SK-N-SH treated with all-trans-retinoic acid at 6 μM for 48 hours (cell line): ENCODE measurements at regions not wholly inside any gene's neighbourhood (a gene's known extent, or its start where the extent isn't known, plus 50 kb on each side); places are given as distances from the start of the nearest gene placed in this dataset.

ENCODE experiments used
- ATAC-seq: fragments of 200-7000 bp; cut with Tn5 transposase; 3 replicates; pipeline ENCODE4 v1.9.1; 2020; ENCODE audit warnings: mild to moderate bottlenecking, moderate library complexity
- ARNTL ChIP-seq: fragments of 450-650 bp; formaldehyde crosslinking; IDR thresholded peaks from 2 replicates; pipeline ENCODE4 v1.5.0; 2020; ENCODE audit warnings: low read depth, mild to moderate bottlenecking, moderate library complexity, borderline replicate concordance
- BACH2 ChIP-seq: fragments of 250-450 bp; sonication (Bioruptor Pico); IDR thresholded peaks from 2 replicates; pipeline ENCODE4 v1.9.0; 2021; ENCODE audit warnings: mild to moderate bottlenecking, borderline replicate concordance
- CREB5 ChIP-seq: fragments of 250-450 bp; sonication (Bioruptor Pico); IDR thresholded peaks from 2 replicates; pipeline ENCODE4 v1.5.1; 2020; ENCODE audit warnings: low read depth, mild to moderate bottlenecking, moderate library complexity
- CSDC2 ChIP-seq: fragments of 250-450 bp; sonication (Bioruptor Pico); IDR thresholded peaks from 2 replicates; pipeline ENCODE4 v1.5.0; 2020; ENCODE audit warnings: mild to moderate bottlenecking, moderate library complexity
- CSRNP3 ChIP-seq: fragments of 250-450 bp; sonication (Bioruptor Pico); IDR thresholded peaks from 2 replicates; pipeline ENCODE4 v1.5.1; 2021; ENCODE audit warnings: mild to moderate bottlenecking, moderate library complexity
- ESRRG ChIP-seq: fragments of 250-450 bp; sonication (Bioruptor Pico); IDR thresholded peaks from 2 replicates; pipeline ENCODE4 v1.6.1; 2021; ENCODE audit warnings: mild to moderate bottlenecking
- GLIS3 ChIP-seq: fragments of 250-450 bp; sonication (Bioruptor Pico); IDR thresholded peaks from 2 replicates; pipeline ENCODE4 v1.5.0; 2020; ENCODE audit warnings: mild to moderate bottlenecking, moderate library complexity
- ISL1 ChIP-seq: fragments of 250-450 bp; sonication (Bioruptor Pico); IDR thresholded peaks from 2 replicates; pipeline ENCODE4 v2.1.2; 2022; ENCODE audit warnings: mild to moderate bottlenecking, moderate library complexity
- PATZ1 ChIP-seq: fragments of 250-450 bp; sonication (Bioruptor Pico); IDR thresholded peaks from 2 replicates; pipeline ENCODE4 v1.8.0; 2020; ENCODE audit warnings: mild to moderate bottlenecking, moderate library complexity, borderline replicate concordance
- POU6F1 ChIP-seq: fragments of 250-450 bp; sonication (Bioruptor Pico); IDR thresholded peaks from 2 replicates; pipeline ENCODE4 v1.8.0; 2021; ENCODE audit warnings: low read depth, mild to moderate bottlenecking, moderate library complexity, borderline replicate concordance
- PPARA ChIP-seq: fragments of 250-450 bp; sonication (Bioruptor Pico); IDR thresholded peaks from 2 replicates; pipeline ENCODE4 v1.5.0; 2020; ENCODE audit warnings: mild to moderate bottlenecking, borderline replicate concordance
- RARB ChIP-seq: fragments of 250-450 bp; sonication (Bioruptor Pico); IDR thresholded peaks from 2 replicates; pipeline ENCODE4 v1.8.0; 2021; ENCODE audit warnings: mild to moderate bottlenecking, moderate library complexity
- SNAI2 ChIP-seq: fragments of 250-450 bp; sonication (Bioruptor Pico); IDR thresholded peaks from 2 replicates; pipeline ENCODE4 v1.5.0; 2020; ENCODE audit warnings: mild to moderate bottlenecking, moderate library complexity
- TCF4 ChIP-seq: fragments of 250-450 bp; sonication (Bioruptor Pico); IDR thresholded peaks from 2 replicates; pipeline ENCODE4 v1.8.0; 2021; ENCODE audit warnings: mild to moderate bottlenecking, moderate library complexity, borderline replicate concordance
- TOX ChIP-seq: fragments of 250-450 bp; sonication (Bioruptor Pico); IDR thresholded peaks from 2 replicates; pipeline ENCODE4 v1.8.0; 2021; ENCODE audit warnings: mild to moderate bottlenecking, moderate library complexity, borderline replicate concordance
- TSHZ2 ChIP-seq: fragments of 250-450 bp; sonication (Bioruptor Pico); IDR thresholded peaks from 2 replicates; pipeline ENCODE4 v1.5.0; 2020; ENCODE audit warnings: mild to moderate bottlenecking, moderate library complexity
- ZC3H10 ChIP-seq: fragments of 250-450 bp; sonication (Bioruptor Pico); IDR thresholded peaks from 2 replicates; pipeline ENCODE4 v1.5.1; 2021; ENCODE audit warnings: mild to moderate bottlenecking, moderate library complexity
- ZFP3 ChIP-seq: fragments of 250-450 bp; sonication (Bioruptor Pico); IDR thresholded peaks from 2 replicates; pipeline ENCODE4 v1.5.0; 2020; ENCODE audit warnings: mild to moderate bottlenecking, moderate library complexity
- ZFP30 ChIP-seq: fragments of 450-650 bp; formaldehyde crosslinking; IDR thresholded peaks from 2 replicates; pipeline ENCODE4 v1.5.0; 2022; ENCODE audit warnings: mild to moderate bottlenecking, moderate library complexity
- ZNF565 ChIP-seq: fragments of 450-650 bp; formaldehyde crosslinking; conservative IDR thresholded peaks from 2 replicates; pipeline ENCODE4 v1.5.0; 2020; ENCODE audit warnings: low read depth, mild to moderate bottlenecking, moderate library complexity
- ZNF70 ChIP-seq: fragments of 450-650 bp; formaldehyde crosslinking; IDR thresholded peaks from 2 replicates; pipeline ENCODE4 v1.5.0; 2020; ENCODE audit warnings: mild to moderate bottlenecking, moderate library complexity
- ZNF8 ChIP-seq: fragments of 450-650 bp; formaldehyde crosslinking; IDR thresholded peaks from 2 replicates; pipeline ENCODE4 v1.5.0; 2020; ENCODE audit warnings: mild to moderate bottlenecking, moderate library complexity

GRCh38 chr1:80926531-80926930 is 874.2 kb upstream of the ADGRL2 start:
- TF ChIP-seq POU6F1 (CRISPR knock-in tag) (no peak), CSDC2 (CRISPR knock-in tag) (no peak)
- ATAC-seq: no peak

GRCh38 chr1:80925130-80925805 is 875.5 kb upstream of the ADGRL2 start:
- no peak for TF ChIP-seq CSDC2 (CRISPR knock-in tag)
- no peak for ATAC-seq

GRCh38 chr1:80924290-80924689 is 876.4 kb upstream of the ADGRL2 start:
- no peak for TF ChIP-seq CSRNP3 (CRISPR knock-in tag)
- TF ChIP-seq BACH2 (CRISPR knock-in tag): no peak
- no peak for TF ChIP-seq ARNTL (CRISPR knock-in tag)
- no peak for TF ChIP-seq PPARA (CRISPR knock-in tag)
- no peak for TF ChIP-seq ESRRG (CRISPR knock-in tag)
- TF ChIP-seq PATZ1: no peak
- no peak for TF ChIP-seq ZNF8 (CRISPR knock-in tag)
- TF ChIP-seq ZFP30 (CRISPR knock-in tag): no peak
- no peak for TF ChIP-seq SNAI2 (CRISPR knock-in tag)
- no peak for TF ChIP-seq CREB5 (CRISPR knock-in tag)
- TF ChIP-seq ZNF70: no peak
- no peak for TF ChIP-seq ZNF565 (CRISPR knock-in tag)
- no peak for TF ChIP-seq POU6F1 (CRISPR knock-in tag)
- no peak for TF ChIP-seq TCF4
- TF ChIP-seq RARB (CRISPR knock-in tag): no peak
- no peak for TF ChIP-seq ZC3H10 (CRISPR knock-in tag)
- no peak for TF ChIP-seq TOX (CRISPR knock-in tag)
- no peak for TF ChIP-seq ISL1 (CRISPR knock-in tag)
- TF ChIP-seq ZFP3 (CRISPR knock-in tag): no peak
- TF ChIP-seq CSDC2 (CRISPR knock-in tag): no peak
- ATAC-seq: no peak

- no peak for ATAC-seq
- TF ChIP-seq ZFP3 (CRISPR knock-in tag): no peak
- no peak for TF ChIP-seq ZNF8 (CRISPR knock-in tag)
- no peak for TF ChIP-seq CREB5 (CRISPR knock-in tag)
- no peak for TF ChIP-seq TSHZ2 (CRISPR knock-in tag)
- TF ChIP-seq GLIS3 (CRISPR knock-in tag): no peak
- no peak for TF ChIP-seq SNAI2 (CRISPR knock-in tag)
- no peak for TF ChIP-seq CSRNP3 (CRISPR knock-in tag)
- TF ChIP-seq RARB (CRISPR knock-in tag): no peak
- no peak for TF ChIP-seq CSDC2 (CRISPR knock-in tag)
Observed at GRCh38 chr1:80922906-80923305, 877.8 kb upstream of the ADGRL2 start.
